HepG2 (cell line): ENCODE measurements at regions not wholly inside any gene's neighbourhood (a gene's known extent, or its start where the extent isn't known, plus 50 kb on each side); places are given as distances from the start of the nearest gene placed in this dataset.

ENCODE experiments used
- ATAD3A ChIP-seq: sonication (generic); formaldehyde crosslinking; IDR thresholded peaks from 2 replicates; pipeline ENCODE4 v1.4.0; 2020; ENCODE audit warnings: missing genetic modification reagents
- EED ChIP-seq: sonication (generic); formaldehyde crosslinking; IDR thresholded peaks from 2 replicates; pipeline ENCODE4 v1.5.0; 2020; ENCODE audit warnings: mild to moderate bottlenecking, missing genetic modification reagents
- EZH2 ChIP-seq: conservative IDR thresholded peaks from 2 replicates; pipeline ENCODE4 v1.6.1; 2012; ENCODE audit warnings: mild to moderate bottlenecking, low read depth, low read length, moderate library complexity
- IKZF1 ChIP-seq: fragments of 450-650 bp; IDR thresholded peaks from 2 replicates; pipeline ENCODE4 v1.7.1; 2016
- JARID2 ChIP-seq: sonication (generic); formaldehyde crosslinking; IDR thresholded peaks from 2 replicates; pipeline ENCODE4 v1.8.1; 2023; ENCODE audit warnings: missing genetic modification reagents, inconsistent platforms; ENCODE audit not compliant: insufficient replicate concordance
- NCOR1 ChIP-seq: fragments of 200-600 bp; sonication (generic); IDR thresholded peaks from 2 replicates; pipeline ENCODE4 v1.7.0; 2017; ENCODE audit warnings: antibody characterized with exemption, low read length, borderline replicate concordance
- NONO ChIP-seq, 2 experiments: fragments of 450-650 bp in 1 of 2; sonication (generic) in 1 of 2; formaldehyde crosslinking in 1 of 2; IDR thresholded peaks in 1 of 2; conservative IDR thresholded peaks in 1 of 2; 2 replicates each; pipeline versions ENCODE4 v1.6.1 to v1.8.0; 2017 to 2022; ENCODE audit warnings: mild to moderate bottlenecking in 1 of 2, missing genetic modification reagents in 1 of 2, moderate library complexity in 1 of 2
- RFX5 ChIP-seq: IDR thresholded peaks from 2 replicates; pipeline ENCODE4 v1.6.1; 2011; ENCODE audit warnings: low read depth, low read length, improper control_type of control experiment
- SMAD1 ChIP-seq: sonication (generic); formaldehyde crosslinking; IDR thresholded peaks from 2 replicates; pipeline ENCODE4 v1.4.0; 2020; ENCODE audit warnings: missing genetic modification reagents, low read depth, mild to moderate bottlenecking, borderline replicate concordance
- SYNCRIP ChIP-seq: fragments of 200-400 bp; formaldehyde crosslinking; IDR thresholded peaks from 2 replicates; pipeline ENCODE4 v1.6.1; 2018; ENCODE audit warnings: mild to moderate bottlenecking, low read depth, low read length; ENCODE audit not compliant: insufficient read depth
- TFDP1 ChIP-seq: IDR thresholded peaks from 2 replicates; pipeline ENCODE4 v1.6.1; 2016; ENCODE audit warnings: missing compliant biosample characterization, missing genetic modification reagents, borderline replicate concordance
- ZNF549 ChIP-seq: sonication (generic); formaldehyde crosslinking; IDR thresholded peaks from 2 replicates; pipeline ENCODE4 v1.5.0; 2020; ENCODE audit warnings: missing genetic modification reagents
- ZNF691 ChIP-seq: sonication (generic); formaldehyde crosslinking; IDR thresholded peaks from 2 replicates; pipeline ENCODE4 v1.4.0; 2020; ENCODE audit warnings: missing genetic modification reagents, low read depth, mild to moderate bottlenecking, borderline replicate concordance
- TF ChIP-seq, protein P1 (sequence below), 2 experiments: fragments of 450-650 bp in 1 of 2; sonication (generic) in 1 of 2; formaldehyde crosslinking in 1 of 2; IDR thresholded peaks; 2 replicates each; pipeline versions ENCODE4 v1.6.1 to v1.8.0; 2016 to 2022; ENCODE audit warnings: antibody characterized with exemption in 1 of 2, mild to moderate bottlenecking in 1 of 2, missing genetic modification reagents in 1 of 2
- TF ChIP-seq, protein P2 (sequence below): sonication (generic); formaldehyde crosslinking; IDR thresholded peaks from 2 replicates; pipeline ENCODE4 v1.5.1; 2020; ENCODE audit warnings: missing genetic modification reagents, mild to moderate bottlenecking, borderline replicate concordance

DNA sequence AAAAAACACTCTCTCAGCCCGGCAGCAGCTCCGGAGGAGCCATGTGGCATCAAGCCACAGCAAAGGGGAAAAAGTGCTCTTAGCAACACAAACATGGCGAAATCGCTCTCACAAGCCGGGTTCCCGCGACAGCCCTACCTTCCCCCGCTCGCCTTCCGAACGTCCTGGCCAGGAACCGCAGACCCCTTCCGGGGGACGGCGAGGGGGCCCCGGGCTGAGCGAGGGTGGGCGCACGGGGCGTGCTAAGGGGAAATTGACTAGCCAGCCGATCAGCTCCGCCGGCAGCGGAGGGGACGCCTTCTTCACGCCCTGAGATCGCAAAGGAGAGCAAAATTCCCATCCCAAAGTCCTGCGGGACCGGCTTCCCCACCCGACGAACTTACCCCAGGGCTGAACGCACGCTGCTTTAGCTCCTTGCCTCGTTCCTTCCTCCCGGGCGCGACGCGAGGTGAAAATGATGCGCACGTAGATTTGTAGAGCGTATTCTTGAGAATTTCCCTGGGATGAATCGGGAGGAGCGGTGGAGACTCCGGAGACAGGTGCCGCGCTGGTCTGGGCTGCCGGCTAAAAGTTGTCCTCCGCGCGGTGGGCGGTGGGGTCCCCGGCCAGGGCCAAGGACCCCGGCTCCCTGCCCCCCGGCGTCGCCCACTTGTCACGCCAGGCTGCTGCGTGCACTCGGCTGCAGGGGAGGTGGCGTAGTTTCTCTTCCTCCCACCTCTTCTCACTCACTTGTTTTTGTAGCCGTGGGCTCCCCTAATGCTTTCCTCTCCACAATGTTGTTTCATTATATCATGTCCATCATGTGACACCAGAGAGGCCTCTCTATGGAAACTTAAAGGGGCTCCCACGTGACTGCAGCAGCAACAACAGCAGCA, 220.1 kb upstream of the MKLN1 start (continued):
- TF ChIP-seq NONO (IDR thresholded peaks at IDR 0.05) (no peak), NONO (CRISPR knock-in tag; conservative IDR thresholded peaks at IDR 0.05) (no peak), EED (CRISPR knock-in tag) (no peak; the same call in 1 of the 2 replicates), EZH2 (no peak), SYNCRIP (no peak), SMAD1 (no peak), ZNF549 (CRISPR knock-in tag) (no peak), NCOR1 (no peak), ZNF691 (CRISPR knock-in tag) (no peak), JARID2 (no peak), IKZF1 (no peak), ATAD3A (CRISPR knock-in tag) (no peak), TFDP1 (CRISPR knock-in tag) (0 out of 2 replicates have a peak, but pooled peaks have one; percentile 24), RFX5 (no peak)
- TF ChIP-seq, protein P1, sequence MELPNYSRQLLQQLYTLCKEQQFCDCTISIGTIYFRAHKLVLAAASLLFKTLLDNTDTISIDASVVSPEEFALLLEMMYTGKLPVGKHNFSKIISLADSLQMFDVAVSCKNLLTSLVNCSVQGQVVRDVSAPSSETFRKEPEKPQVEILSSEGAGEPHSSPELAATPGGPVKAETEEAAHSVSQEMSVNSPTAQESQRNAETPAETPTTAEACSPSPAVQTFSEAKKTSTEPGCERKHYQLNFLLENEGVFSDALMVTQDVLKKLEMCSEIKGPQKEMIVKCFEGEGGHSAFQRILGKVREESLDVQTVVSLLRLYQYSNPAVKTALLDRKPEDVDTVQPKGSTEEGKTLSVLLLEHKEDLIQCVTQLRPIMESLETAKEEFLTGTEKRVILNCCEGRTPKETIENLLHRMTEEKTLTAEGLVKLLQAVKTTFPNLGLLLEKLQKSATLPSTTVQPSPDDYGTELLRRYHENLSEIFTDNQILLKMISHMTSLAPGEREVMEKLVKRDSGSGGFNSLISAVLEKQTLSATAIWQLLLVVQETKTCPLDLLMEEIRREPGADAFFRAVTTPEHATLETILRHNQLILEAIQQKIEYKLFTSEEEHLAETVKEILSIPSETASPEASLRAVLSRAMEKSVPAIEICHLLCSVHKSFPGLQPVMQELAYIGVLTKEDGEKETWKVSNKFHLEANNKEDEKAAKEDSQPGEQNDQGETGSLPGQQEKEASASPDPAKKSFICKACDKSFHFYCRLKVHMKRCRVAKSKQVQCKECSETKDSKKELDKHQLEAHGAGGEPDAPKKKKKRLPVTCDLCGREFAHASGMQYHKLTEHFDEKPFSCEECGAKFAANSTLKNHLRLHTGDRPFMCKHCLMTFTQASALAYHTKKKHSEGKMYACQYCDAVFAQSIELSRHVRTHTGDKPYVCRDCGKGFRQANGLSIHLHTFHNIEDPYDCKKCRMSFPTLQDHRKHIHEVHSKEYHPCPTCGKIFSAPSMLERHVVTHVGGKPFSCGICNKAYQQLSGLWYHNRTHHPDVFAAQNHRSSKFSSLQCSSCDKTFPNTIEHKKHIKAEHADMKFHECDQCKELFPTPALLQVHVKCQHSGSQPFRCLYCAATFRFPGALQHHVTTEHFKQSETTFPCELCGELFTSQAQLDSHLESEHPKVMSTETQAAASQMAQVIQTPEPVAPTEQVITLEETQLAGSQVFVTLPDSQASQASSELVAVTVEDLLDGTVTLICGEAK (IDR thresholded peaks at IDR 0.05) = no peak
- TF ChIP-seq, protein P1 (CRISPR knock-in tag; IDR thresholded peaks at IDR 0.05) = no peak
- TF ChIP-seq, protein P2, sequence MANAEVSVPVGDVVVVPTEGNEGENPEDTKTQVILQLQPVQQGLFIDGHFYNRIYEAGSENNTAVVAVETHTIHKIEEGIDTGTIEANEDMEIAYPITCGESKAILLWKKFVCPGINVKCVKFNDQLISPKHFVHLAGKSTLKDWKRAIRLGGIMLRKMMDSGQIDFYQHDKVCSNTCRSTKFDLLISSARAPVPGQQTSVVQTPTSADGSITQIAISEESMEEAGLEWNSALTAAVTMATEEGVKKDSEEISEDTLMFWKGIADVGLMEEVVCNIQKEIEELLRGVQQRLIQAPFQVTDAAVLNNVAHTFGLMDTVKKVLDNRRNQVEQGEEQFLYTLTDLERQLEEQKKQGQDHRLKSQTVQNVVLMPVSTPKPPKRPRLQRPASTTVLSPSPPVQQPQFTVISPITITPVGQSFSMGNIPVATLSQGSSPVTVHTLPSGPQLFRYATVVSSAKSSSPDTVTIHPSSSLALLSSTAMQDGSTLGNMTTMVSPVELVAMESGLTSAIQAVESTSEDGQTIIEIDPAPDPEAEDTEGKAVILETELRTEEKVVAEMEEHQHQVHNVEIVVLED (CRISPR knock-in tag) = no peak
